Dermis microvascular lymphatic vessel endothelial cell (primary cell): ENCODE measurements at regions not wholly inside any gene's neighbourhood (a gene's known extent, or its start where the extent isn't known, plus 50 kb on each side); places are given as distances from the start of the nearest gene placed in this dataset.
"Not testable (repeated sequence)": the region's sequence is repeated elsewhere in the genome, so short reads cannot be mapped to it uniquely, and the experiment has no call there.

Source experiments
- DNase-seq, 2 donors: peaks; one replicate each; pipeline versions ENCODE4 v3.0.0 to v3.0.0-alpha.2; 2010; ENCODE audit warnings: low read depth in 2 of 2

DNA sequence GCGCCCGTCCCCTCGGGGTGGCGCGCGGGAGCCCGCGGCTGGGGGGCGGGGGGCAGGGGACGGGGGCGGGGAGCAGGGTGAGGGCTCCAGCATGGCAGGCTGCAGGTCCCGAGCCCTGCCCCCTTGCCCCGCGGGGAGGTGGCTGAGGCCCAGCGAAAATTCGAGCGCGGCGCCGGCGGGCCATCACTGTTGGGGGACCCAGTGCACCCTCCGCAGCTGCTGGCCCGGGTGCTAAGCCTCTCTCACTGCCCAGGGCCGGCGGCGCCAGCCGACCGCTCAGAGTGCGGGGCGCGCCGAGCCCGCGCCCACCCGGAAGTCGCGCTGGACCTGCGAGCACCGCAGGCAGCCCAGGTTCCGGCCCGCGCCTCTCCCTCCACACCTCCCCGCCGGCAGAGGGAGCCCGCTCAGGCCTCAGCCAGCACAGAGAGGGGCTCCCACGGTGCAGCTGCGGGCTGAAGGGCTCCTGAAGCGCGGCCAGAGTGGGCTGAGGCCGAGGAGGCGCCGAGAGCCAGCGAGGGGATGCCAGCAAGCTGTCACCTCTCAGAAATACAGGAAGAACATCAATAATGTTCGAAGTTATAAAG lies 290.8 kb upstream of the PRSS16 start:
- DNase-seq: peak in 1 of 2 donors; percentile 41

DNA sequence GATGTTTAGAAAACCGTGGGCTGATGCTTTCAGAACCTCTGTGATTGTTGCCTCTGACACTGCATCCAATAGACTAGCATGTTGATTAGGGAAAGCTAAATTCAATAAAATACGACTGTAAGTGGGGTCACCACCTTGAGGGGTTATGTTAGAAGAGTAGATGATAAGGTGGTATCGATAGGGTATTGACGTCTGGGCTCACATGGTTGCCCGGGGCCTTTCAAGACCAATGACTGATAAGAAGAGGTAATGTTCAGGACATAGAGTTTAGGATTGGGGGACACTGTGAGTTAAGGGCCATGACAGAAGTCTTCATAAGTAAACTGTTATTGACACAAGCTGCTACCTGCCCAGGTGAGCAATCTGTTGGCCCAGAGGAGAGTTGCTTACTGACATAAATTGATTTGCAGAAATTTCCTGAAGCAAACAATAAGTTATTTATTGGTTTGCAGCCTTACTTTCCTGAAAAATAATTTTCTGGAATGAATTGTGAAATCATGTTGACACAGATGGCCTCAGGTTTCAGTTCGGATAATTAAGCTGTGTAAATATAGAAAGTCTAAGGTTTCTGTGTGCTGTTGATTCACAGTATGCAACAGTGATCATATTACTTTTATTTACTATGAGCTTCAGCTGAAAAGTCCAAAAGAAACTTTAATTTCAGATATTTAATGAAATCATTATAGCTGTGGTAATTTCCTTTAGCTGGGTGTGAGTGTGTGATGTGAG lies 289.9 kb upstream of the PRSS16 start:
- DNase-seq: not testable (repeated sequence)

DNA sequence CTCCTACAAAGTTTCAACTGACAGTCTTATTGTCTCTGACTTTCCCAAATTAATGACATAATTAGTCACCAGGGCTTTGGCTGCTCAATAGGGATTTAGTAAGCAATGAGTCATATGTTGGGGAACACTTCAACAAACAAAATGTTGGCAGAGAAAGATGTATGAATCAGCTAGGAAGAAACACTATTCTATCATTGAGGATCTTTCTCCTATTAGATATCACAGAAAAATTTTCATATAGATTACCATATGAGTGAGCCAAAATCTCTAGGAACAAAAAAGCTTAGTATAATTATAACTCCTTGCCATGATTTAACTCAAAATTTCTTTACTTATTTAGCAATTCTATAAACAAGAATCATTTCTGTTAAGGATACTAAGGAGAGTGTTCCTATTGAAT lies 286.3 kb upstream of the PRSS16 start:
- not testable (repeated sequence) for DNase-seq

DNA sequence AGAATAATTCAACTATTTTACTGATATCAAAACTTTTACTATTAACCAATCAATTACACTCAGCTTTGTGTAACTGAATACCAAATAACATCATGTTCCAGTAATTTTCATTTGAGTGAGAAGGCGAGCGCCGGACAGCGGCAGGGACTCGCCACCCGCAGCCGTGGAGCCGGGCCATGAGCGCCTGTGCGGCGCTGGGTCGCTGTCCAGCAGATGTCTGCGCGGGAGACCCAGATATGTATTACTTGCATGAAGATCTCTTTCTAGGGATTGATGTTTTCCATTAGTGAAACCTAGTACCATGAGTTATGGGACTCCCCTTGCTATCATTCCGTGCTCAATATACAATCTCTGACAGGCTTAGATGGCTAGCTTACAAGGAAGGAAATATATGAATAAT lies 245.1 kb upstream of the PRSS16 start:
- no peak for DNase-seq

DNA sequence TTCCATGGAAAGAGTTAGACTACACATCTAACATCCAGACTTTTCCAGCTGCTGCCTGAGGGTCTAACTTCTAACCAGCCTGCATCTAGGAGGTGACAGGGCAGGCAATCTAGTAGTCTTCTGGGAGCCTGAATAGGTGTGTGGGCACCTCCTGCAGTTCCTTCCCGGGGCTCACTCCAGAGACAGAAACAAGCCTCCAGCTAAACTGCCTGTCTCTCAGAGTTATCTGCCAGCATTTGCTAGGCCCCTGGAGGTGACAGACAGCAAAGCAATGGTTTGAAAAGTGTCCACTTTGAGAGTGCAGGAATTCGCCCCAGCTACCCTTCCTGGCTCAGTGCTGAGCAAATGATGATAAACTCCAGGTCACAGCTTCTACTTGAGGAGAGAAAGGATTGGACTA lies 240.5 kb upstream of the PRSS16 start:
- DNase-seq: no peak

DNA sequence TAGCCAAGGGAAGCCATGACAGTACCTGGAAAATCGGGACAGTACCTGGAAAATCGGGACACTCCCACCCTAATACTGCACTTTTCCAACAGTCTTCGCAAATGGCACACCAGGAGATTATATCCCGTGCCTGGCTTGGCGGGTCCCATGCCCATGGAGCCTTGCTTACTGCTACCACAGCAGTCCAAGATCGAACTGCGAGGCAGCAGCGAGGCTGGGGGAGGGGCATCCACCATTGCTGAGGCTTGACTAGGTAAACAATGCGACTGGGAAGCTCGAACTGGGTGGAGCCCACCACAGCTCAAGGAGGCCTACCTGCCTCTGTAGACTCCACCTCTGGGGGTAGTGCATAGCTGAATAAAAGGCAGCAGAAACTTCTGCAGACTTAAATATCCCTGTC lies 238.9 kb upstream of the PRSS16 start:
- not testable (repeated sequence) for DNase-seq

DNA sequence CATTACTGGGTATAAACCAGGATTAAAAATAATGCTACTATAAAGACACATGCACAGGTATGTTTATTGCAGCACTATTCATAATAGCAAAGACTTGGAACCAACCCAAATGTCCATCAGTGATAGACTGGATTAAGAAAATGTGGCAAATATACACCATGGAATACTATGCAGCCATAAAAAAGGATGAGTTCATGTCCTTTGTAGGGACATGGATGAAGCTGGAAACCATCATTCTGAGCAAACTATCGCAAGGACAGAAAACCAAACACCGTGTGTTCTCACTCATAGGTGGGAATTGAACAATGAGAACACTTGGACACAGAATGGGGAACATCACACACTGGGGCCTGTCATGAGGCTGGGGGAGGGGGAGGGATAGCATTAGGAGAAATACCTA lies 233.4 kb upstream of the PRSS16 start:
- DNase-seq: not testable (repeated sequence)

DNA sequence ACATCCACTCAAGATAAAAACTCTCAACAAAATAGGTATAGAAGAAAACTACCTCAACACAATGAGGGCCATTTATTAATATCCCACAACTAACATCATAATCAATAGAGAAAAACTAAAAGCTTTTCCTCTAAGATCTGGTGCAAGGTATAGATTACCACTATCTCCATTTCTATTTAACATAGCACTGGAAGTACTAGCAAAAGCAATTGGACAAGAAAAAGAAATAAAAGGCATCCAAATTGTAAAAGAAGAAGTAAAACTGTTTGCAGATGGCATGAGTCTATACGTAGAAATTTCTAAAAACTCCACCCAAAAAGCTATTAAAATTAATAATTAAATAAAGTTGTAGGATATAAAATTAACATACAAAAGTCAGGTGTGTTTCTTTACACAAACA lies 230.8 kb upstream of the PRSS16 start:
- no peak for DNase-seq

DNA sequence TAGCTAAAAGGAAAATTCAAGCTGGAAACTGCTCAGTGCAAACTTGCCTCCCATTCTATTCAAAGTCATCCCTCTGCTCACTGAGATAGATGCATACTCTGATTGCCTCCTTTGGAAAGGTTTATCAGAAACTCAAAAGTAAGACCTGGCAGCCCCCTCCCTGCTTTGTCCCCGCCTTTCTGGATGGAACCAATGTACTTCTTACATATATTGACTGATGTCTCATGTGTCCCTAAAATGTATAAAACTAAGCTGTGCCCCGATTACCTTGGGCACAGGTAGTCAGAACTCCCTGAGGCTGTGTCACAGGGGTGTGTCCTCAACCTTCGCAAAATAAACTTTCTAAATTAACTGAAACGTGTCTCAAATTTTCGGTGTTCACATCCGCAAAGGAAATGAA lies 229.1 kb upstream of the PRSS16 start:
- DNase-seq: not testable (repeated sequence)

DNA sequence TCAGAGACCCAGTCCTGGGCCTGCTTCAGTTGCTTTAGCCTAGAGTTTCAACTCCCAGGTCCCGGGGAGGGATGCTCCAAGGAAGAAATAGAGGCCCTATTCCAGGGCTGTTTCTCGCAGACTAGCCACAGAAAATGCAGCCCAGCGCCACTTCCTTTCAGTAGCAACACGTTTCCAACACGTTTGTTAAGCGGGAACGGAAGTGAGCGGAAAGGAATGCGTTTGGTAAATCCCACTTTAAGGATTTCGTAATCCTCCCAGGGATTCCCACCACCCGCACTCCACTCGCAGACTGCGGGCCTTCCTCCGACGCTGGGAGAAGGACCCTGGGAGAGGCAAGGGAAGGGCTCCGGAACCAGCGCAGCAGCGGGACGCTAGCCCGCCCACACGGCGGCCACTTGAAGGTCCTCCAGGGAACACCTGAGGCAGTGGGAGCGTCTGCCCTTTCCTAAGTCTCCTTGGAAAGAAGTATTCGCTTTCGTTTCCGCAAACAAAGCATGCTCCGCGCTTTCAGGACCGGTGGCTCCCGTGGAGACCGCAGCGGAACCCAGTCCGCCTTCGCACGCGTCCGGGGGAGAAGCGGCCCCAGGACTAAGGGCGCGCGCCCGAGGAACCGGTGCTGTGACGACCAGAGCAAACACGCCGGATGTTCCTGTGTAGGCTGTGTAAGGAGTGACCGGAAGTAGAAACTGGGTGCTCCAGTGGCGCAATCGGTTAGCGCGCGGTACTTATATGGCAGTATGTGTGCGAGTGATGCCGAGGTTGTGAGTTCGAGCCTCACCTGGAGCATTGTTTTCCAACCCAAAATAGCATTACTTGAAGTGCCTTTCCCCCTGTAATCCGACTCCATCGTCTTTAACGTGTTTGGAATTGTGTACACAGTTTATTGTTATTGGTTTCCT lies 227.6 kb upstream of the PRSS16 start:
- peak; percentile 20 to 56 for DNase-seq

DNA sequence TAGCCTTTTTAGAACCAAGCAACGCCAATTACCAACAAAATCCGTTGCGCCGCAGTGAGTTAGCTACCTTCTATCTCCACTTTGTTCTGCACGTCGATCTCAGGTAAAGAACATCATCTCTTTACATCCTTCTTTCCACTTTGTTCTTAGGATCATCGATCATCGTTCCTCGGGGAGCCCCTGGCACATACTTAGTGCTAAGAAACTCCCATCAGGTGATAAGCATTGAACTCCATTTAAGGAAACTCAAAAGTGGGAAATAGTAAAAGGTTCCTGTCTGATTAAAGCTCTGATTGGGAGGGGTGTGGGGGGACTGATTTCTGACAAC lies 227.0 kb upstream of the PRSS16 start:
- no peak for DNase-seq

DNA sequence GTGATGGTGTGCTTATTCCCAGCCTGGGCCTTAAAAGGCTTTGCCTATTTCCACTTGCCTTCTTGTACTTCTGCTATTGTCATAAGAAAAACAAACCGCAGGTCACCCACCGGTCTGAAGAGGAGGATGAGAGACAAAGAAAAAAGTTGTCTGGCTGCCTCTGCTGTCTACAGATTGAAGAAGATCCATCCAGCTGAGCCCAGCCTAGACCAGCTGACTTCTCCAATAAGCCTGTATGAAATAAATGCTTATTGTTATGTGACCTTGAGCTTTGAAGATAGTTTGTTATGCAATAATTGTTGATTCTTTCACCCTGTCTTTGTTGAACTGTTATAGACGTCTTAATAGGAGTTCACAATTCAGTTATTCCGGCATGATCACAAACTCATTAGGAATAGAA lies 223.8 kb upstream of the PRSS16 start:
- DNase-seq: no peak

DNA sequence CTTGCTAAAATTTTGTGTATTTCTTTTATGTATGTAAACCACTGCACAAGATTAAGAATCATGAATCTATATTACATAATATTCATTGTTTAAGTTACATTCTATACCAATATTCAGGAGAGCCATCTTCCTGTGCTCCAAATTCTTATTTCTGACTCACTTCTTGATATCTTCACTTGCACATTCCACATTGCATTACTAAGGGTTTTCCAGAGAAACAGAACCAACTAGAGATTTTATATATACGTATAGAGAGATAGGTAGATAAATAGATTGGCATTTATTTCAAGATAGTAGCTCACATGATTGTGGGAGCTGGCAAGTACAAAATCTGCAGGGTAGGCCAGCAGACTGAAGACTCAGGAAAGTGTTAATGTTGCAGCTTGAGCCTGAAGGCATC lies 222.2 kb upstream of the PRSS16 start:
- DNase-seq: no peak

DNA sequence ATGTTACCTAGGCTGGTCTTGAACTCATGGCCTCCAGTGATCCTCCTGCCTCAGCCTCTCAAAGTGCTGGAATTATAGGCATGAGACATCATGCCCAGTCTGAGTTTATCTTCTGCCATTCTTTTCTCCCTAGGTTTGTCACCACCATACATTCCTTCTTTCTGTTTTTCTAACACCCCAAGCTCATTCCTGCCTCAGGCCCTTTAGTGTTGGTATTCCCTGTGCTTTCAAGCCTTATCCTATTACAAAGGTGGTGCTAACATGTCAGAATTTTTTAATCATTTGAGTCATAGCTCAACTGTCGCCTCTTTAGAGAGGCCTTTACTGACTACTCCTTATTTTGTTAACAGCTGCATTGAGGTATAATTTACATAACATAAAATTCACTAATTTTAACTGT lies 221.1 kb upstream of the PRSS16 start:
- no peak for DNase-seq

DNA sequence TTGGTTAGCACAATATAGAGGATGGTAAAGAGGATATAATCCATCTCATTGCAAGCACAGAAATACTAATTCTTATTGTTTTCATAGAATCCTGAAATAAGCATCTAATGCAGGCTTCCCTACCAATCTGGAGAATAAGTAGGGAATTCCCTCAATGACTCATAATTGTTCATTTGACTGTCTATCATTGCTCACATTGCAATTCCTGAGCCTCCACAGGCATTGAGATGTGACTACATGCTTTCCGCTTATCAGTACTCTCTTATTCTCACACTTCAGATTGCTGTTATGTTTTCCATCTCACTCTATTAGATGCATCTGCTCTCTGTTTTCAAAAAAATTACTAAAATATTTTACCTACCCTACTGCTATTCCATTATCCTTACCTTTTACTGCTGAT lies 216.2 kb upstream of the PRSS16 start:
- no peak for DNase-seq

DNA sequence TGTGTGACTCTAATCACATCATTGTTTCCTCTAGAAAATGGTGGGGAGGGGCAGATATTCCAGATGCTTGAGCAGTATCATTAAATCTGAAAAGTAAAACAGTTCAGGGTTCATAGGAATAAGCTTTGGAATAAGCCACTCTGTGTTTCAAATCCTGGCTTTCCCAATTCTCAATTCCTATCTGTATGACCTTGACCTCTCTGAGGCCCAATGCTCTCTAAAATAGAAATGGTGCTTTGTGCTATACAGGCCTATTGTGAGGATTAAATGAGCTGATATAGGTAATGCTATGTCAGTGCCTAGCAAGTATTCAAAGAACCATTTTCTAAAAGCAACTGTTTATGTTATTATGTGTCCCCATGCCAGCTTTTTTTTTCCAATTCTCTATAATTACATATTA lies 209.0 kb upstream of the PRSS16 start:
- no peak for DNase-seq

DNA sequence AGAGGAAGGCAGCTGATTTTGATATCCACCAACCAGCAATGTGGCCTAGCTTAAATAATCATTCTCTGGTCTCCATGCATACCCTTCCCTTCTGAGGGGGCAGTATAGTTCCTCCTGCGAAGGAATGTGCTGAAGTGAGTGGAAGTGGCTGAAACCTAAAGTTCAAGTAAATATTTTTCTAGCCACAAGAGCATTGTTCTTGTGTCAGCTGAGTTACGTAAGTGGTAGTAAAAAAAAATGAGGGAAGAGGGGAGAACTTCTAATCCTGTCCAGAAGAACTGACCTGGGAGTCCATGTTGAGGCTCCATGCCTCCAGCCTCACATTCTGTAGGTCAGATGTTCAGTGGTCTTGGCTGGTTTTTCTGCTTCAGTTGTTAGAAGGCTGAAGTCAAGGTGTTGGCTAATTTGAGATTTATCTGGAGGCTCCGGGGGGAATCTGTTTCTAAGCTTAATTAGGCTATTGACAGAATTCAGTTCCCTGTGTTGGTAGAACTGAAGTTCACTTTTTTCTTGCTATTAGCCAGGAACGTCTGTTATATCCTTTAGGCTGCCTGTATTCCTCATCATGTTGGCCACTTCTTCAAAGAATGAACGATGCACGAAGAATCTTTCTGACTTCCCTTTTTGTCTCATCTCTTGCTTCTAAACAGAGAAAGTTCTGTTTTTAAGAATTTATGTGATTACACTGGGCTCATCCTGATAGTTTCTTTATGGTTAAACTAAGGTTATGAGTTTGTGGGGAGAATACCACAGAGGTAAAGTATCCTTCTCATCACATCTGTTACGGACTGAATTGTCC lies 207.1 kb upstream of the PRSS16 start:
- DNase-seq: no peak

DNA sequence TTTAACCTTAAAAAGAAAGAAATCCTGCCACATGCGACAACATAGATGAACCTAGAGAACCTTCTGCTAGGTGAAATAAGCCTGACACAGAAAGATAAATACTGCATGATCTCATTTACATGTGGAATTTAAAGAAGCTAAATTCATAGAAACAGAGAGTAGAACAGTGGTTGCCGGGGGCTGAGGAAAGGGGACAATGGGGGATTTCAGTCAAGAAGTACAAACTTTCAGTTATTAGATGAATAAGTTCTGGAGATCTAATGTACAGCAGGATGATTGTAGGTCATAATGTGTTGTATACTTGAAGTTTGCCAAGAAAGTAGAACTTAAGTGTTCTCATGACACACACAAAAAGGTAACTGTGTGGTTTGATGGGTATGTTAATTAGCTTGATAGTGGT lies 204.3 kb upstream of the PRSS16 start:
- DNase-seq: no peak

DNA sequence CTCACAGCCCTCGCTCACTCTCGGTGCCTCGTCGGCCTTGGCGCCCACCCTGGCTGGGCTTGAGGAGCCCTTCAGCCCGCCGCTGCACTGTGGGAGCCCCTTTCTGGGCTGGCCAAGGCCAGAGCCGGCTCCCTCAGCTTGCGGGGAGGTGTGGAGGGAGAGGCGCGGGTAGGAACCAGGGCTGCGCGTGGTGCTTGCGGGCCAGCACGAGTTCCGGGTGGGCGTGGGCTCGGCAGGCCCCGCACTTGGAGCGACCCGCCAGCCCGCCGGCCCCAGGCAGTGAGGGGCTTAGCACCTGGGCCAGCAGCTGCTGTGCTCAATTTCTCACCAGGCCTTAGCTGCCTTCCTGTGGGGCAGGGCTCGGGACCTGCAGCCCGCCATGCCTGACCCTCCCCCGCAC lies 202.4 kb upstream of the PRSS16 start:
- DNase-seq: not testable (repeated sequence)

DNA sequence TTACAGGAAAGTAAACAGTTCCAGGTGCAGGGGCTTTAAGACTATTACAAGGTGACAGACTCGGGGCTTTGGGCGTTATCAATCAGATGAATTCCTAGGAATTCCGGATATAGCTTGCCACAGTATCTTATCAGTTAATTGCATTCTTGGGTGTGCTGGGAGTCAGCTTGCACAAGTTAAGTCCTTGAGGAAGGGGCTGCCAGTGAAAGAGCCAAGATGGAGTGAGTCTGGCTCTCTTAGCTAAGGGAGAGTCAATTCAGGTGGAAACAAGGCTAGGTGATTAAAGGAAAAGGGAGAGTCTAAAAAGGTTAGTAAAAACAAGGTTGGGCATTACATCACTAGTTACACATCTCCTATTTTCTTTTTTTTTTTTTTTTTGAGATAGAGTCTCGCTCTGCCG lies 199.8 kb upstream of the PRSS16 start:
- DNase-seq: not testable (repeated sequence)

DNA sequence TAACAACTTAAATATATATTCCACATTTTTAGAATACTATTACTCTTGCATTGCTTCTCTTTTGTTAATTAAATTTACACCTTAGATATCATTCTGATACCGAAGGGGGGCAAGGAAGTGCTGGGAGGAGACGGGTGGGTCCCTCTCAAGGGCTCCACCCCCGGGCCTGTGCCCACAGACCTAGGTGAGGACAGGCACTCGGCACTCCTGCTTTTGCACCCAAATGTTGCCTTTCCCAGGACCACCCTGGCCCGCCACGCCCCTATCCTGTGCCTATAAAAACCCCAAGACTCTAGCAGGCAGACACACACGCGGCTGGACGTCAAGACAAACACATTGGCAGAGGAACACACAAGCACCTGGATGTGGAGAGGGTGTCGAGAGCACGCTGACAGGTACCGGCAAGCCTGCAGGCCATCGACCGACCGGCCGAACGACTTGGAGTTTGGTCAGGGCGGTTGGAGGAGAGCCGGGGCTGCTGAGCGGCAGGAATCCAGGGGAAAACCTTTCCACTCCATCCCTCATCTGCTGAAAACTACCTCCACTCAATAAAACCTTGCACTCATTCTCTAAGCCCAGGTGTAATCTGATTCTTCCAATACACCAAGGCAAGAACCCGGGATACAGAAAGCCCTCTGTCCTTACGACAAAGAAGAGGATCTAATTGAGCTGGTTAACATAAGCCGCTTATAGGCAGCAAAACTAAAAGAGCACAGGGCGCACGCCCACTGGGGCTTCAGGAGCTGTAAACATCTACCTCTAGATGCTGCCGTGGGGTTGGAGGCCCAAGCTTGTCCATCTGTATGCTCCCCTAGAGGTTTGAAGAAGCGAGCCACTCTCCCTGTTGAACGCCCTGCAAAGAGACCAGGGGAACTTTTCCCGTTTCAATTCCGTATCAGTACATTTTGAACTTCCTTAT lies 197.4 kb upstream of the PRSS16 start:
- no peak for DNase-seq
